Heart left ventricle (tissue), 16 donors: ENCODE measurements at regions not wholly inside any gene's neighbourhood (a gene's known extent, or its start where the extent isn't known, plus 50 kb on each side); places are given as distances from the start of the nearest gene placed in this dataset.

Source experiments
- ATAC-seq, 4 donors: fragments of 200-7000 bp; cut with Tn5 transposase; one replicate each; pipeline ENCODE4 v1.9.1; 2020 to 2022; ENCODE audit warnings: moderate library complexity in 4 of 4, mild to moderate bottlenecking in 3 of 4, moderate number of reproducible peaks in 1 of 4
- DNase-seq, 5 donors: peaks; one replicate each; pipeline ENCODE4 v3.0.0-alpha.2; 2020
- H3K27ac ChIP-seq, 12 donors: fragments of 200-600 bp; sonication (generic) in 4 of 12; one replicate each; pipeline versions ENCODE4 v1.5.0 to v1.8.0; 2016 to 2022; ENCODE audit warnings: mild to moderate bottlenecking in 2 of 12
- H3K27me3 ChIP-seq, 9 donors: fragments of 200-600 bp; sonication (generic) in 2 of 9; one replicate each; pipeline versions ENCODE4 v1.5.1 to v1.8.0; 2016 to 2022; ENCODE audit warnings: mild to moderate bottlenecking in 3 of 9
- H3K36me3 ChIP-seq, 9 donors: fragments of 200-600 bp; sonication (generic) in 2 of 9; one replicate each; pipeline versions ENCODE4 v1.5.0 to v1.8.0; 2018 to 2022; ENCODE audit warnings: mild to moderate bottlenecking in 2 of 9
- H3K4me1 ChIP-seq, 12 donors: fragments of 200-600 bp; sonication (generic) in 4 of 12; one replicate each; pipeline versions ENCODE4 v1.5.0 to v1.8.0; 2016 to 2022; ENCODE audit warnings: mild to moderate bottlenecking in 3 of 12
- H3K4me3 ChIP-seq, 12 donors: fragments of 200-600 bp; sonication (generic) in 4 of 12; one replicate each; pipeline versions ENCODE4 v1.5.0 to v1.8.0; 2017 to 2022; ENCODE audit warnings: mild to moderate bottlenecking in 9 of 12, moderate library complexity in 4 of 12
- H3K9me3 ChIP-seq, 12 donors: fragments of 200-600 bp; sonication (generic) in 4 of 12; one replicate each; pipeline versions ENCODE4 v1.5.0 to v1.8.0; 2016 to 2022; ENCODE audit warnings: mild to moderate bottlenecking in 1 of 12
- CTCF ChIP-seq, 12 donors: fragments of 200-600 bp; sonication (generic) in 4 of 12; IDR thresholded peaks; one replicate each; pipeline versions ENCODE4 v1.5.0 to v1.8.0; 2018 to 2022; ENCODE audit warnings: antibody characterized with exemption in 12 of 12, mild to moderate bottlenecking in 5 of 12
- POLR2A ChIP-seq, 2 donors: fragments of 450-650 bp; IDR thresholded peaks; one replicate each; pipeline ENCODE4 v1.6.1; 2017; ENCODE audit warnings: antibody characterized with exemption in 2 of 2, mild to moderate bottlenecking in 2 of 2, moderate library complexity in 2 of 2
- WGBS, 4 donors: extraction: QIAGEN DNeasy Blood & Tissue Kit in 2 of 4; methylation state at CpG; one replicate each; pipeline versions ENCODE4 v1.1.5 to v1.1.7; 2013 to 2018; 5-methylcytosine and 5-hydroxymethylcytosine counted together
- intact Hi-C, 10 donors: fragments of 100-400 bp; cut with DNase I; formaldehyde crosslinking; loops; one replicate each; pipeline versions ENCODE4 v1.11.1 to v1.14.2; 2022
- donor health status: ischemic (EF 13 %, LVEDD 7.1; RV severe dilation, severe dysfunction).
- donor health status: healthy with polysubstance abuse.
- donor health status: DM: no; HTN: yes; CAD: no.
- donor health status: DM: no; HTN: no; CAD: no.
- donor health status: ischemic (EF 25% LVEDD 6.9; RV normal size, moderate dysfunction).
- donor health status: ischemic (EF 25% LVEDD 5.7; RV mildly dilated, moderate dysfunction).
- donor health status: healthy.
- donor health status: DM: yes; HTN: yes; CAD: no.
- donor health status: ischemic (EF 35%, LVEDD 5.7; RV mildly dilated, moderate dysfunction).
- donor health status: nonischemic (EF 11% LVEDD 7.7; RV severe dilation, severe dysfunction).
- donor health status: DM: yes; HTN: yes; CAD: no.
- donor health status: PGD.
- donor health status: ischemic (EF 29% LVEDD 5.4; RV normal size, mild dysfunction).
- donor health status: nonischemic (EF 23%, LVEDD 6.1; RV moderate dilation, normal function).

- no peaks in the 10 kb centered on the region for H3K36me3 ChIP-seq
- 78 to 90% (median 88%) methylated on average over 1 of the region's 1 CpG for WGBS, 4 donors
- no peaks in the 10 kb centered on the region for H3K9me3 ChIP-seq
- TF ChIP-seq POLR2A (IDR thresholded peaks at IDR 0.05) (no peak), CTCF (IDR thresholded peaks at IDR 0.05) (no peak)
- H3K27me3 ChIP-seq = peaks cover 0 to 7% (median 0%) of the 10 kb centered on the region in 9 donors
- H3K27ac ChIP-seq = no peak overlapping the region
- no peak for ATAC-seq
- H3K4me3 ChIP-seq = no peak overlapping the region
- intact Hi-C loops = no loop called here
- no peak for DNase-seq
- no peaks in the 10 kb centered on the region for H3K4me1 ChIP-seq
Observed at GRCh38 chr2:198401644-198402043, 597.3 kb downstream of the PLCL1 start.

GRCh38 chr2:198400999-198401398 lies 596.6 kb downstream of the PLCL1 start:
- H3K27me3 ChIP-seq = peaks cover 0 to 7% (median 0%) of the 10 kb centered on the region in 9 donors
- intact Hi-C loops = no loop called here
- DNase-seq (no peak), ATAC-seq (no peak)
- H3K36me3 ChIP-seq = no peaks in the 10 kb centered on the region
- TF ChIP-seq CTCF (IDR thresholded peaks at IDR 0.05) (no peak), POLR2A (IDR thresholded peaks at IDR 0.05) (no peak)
- no peaks in the 10 kb centered on the region for H3K4me1 ChIP-seq
- 55 to 62% (median 61%) methylated on average over 5 of the region's 5 CpGs for WGBS, 4 donors
- H3K9me3 ChIP-seq = no peaks in the 10 kb centered on the region
- no peak overlapping the region for H3K4me3 ChIP-seq
- no peak overlapping the region for H3K27ac ChIP-seq

- Histone ChIP-seq H3K27me3 (no peaks in the 10 kb centered on the region), H3K27ac (no peak overlapping the region), H3K4me3 (no peak overlapping the region), H3K36me3 (no peaks in the 10 kb centered on the region), H3K4me1 (no peaks in the 10 kb centered on the region), H3K9me3 (no peaks in the 10 kb centered on the region)
- intact Hi-C loops = no loop called here
- no peak for ATAC-seq
- DNase-seq = no peak
- 78 to 91% (median 90%) methylated on average over 2 of the region's 2 CpGs for WGBS, 4 donors
- no peak for TF ChIP-seq POLR2A (IDR thresholded peaks at IDR 0.05)
- no peak for TF ChIP-seq CTCF (IDR thresholded peaks at IDR 0.05)
Observed at GRCh38 chr2:198394208-198394607, 589.8 kb downstream of the PLCL1 start.

GRCh38 chr2:198390670-198391069 lies 586.3 kb downstream of the PLCL1 start:
- no peak overlapping the region for H3K4me3 ChIP-seq
- H3K27me3 ChIP-seq = no peaks in the 10 kb centered on the region
- WGBS, 4 donors = 85 to 93% (median 90%) methylated on average over 3 of the region's 3 CpGs
- no peak for TF ChIP-seq CTCF (IDR thresholded peaks at IDR 0.05)
- no peak for TF ChIP-seq POLR2A (IDR thresholded peaks at IDR 0.05)
- intact Hi-C loops = no loop called here
- no peaks in the 10 kb centered on the region for H3K36me3 ChIP-seq
- no peak for DNase-seq
- H3K27ac ChIP-seq = no peak overlapping the region
- H3K4me1 ChIP-seq = no peaks in the 10 kb centered on the region
- no peak for ATAC-seq
- H3K9me3 ChIP-seq = no peaks in the 10 kb centered on the region
